HG03175 (cell line): ENCODE measurements at regions not wholly inside any gene's neighbourhood (a gene's known extent, or its start where the extent isn't known, plus 50 kb on each side); places are given as distances from the start of the nearest gene placed in this dataset.
"Not testable (repeated sequence)": the region's sequence is repeated elsewhere in the genome, so short reads cannot be mapped to it uniquely, and the experiment has no call there.

Experiments used
- ATAC-seq: cut with Tn5 transposase; IDR thresholded peaks from one replicate; pipeline ENCODE4 v1.9.1; 2021; ENCODE audit warnings: mild to moderate bottlenecking, moderate library complexity; ENCODE audit not compliant: unreplicated experiment

DNA sequence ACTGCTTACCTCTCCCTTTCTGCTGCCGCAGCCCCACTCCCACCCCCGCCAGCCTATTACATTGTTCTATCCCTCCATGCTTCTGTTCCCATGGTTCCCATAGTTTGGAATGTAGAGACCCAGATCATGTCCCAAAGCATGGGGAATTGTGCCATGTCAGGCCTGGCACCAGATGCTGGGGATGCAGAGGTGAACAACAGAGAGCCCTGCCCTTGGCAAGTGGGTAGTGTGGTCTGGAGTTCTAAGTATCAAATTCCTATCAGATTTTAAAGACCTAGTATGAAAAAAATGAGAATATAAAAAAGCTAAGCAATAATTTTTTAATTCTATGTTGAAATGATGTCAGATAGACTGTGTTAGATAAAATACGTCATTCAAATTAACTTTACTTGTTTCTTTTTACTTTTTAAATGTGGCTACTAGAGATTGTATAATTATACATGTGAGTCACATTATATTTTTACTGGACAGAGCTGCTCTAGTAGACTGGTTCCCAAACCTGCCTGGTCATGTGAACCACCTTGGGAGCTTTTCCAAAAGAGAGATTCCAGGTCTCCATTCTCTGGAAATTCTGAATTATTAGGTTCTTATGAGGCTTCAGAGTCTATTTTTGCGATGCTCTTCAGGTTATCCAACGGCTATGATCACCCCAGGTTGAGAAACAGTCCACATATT, 113.0 kb upstream of the DAB1 start:
- no peak for ATAC-seq

DNA sequence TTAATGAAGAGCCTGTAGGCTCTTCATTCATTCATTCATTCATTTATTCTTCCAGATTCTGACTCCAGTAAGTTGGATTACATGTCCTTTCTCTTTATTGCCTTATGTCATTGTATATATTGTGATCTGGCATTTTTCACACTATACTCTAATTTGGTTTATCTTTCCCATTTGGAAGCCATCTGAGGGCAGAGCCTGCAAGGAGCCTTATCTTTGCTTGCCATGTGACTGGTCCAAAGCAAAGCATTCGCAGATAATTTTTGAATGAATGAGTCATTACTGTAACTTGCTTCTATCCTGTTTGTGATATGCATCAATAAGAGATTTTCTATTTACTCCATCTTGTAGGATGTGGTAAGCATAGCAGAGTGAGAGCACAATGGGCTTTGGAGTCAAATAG, 108.4 kb upstream of the DAB1 start:
- ATAC-seq: no peak

DNA sequence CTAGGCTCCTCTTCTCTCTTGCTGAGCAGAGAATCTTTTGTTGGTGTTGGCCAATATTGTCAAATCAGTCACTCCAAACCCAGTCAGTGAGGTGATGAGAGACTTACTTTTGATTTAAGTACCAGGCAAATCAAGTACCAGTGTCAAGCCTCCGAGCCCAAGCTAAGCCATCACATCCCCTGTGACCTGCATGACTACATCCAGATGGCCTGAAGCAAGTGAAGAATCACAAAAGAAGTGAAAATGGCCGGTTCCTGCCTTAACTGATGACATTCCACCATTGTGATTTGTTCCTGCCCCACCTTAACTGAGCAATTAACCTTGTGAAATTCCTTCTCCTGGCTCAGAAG, 107.0 kb upstream of the DAB1 start:
- not testable (repeated sequence) for ATAC-seq

DNA sequence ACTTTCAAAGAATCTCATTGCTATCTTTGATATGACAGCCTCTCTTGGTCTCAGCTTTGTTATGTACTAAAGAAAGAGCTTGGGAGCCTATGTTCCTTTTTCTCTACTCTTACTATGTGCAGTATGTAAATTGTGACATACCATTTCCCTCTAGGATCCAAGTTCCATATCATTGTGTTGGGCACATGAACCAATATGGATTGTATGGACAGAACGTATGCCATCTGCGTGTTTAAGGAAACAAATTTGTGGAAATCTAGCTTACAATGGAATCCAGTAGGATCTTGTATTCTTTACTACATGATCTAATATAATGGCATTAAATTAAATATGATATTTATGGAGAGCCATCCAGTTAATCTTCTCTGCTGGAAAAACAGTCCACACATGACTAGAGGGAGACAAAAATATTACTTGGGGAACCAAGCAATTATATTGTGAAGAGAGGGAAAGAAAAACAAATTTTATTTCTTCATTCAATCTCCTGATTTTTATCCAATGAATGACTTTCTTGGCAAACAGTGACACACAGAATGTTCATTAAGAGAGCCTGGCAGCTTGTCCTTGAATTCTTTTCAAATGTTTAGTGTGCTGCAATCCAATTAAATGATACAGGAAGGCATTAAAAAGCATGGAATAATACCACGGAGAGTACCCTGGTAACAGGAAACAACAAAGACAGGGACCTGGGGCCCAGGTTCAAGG, 106.5 kb upstream of the DAB1 start:
- no peak for ATAC-seq

DNA sequence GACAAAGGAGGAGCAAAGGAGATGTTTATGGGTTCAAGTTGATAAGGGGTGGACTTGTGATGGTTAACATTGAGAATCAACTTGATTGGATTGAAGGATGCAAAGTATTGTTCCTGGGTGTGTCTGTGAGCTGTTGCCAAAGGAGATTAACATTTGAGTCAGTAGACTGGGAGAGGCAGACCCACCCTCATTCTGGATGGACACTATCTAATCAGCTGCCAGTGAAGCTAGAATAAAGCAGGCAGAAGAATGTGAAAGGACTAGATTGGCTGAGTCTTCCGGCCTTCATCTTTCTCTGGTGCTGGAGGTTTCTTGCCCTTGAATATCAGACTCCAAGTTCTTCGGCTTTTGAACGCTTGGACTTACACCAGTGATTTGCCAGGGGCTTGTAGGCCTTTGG, 98.7 kb upstream of the DAB1 start:
- no peak for ATAC-seq

DNA sequence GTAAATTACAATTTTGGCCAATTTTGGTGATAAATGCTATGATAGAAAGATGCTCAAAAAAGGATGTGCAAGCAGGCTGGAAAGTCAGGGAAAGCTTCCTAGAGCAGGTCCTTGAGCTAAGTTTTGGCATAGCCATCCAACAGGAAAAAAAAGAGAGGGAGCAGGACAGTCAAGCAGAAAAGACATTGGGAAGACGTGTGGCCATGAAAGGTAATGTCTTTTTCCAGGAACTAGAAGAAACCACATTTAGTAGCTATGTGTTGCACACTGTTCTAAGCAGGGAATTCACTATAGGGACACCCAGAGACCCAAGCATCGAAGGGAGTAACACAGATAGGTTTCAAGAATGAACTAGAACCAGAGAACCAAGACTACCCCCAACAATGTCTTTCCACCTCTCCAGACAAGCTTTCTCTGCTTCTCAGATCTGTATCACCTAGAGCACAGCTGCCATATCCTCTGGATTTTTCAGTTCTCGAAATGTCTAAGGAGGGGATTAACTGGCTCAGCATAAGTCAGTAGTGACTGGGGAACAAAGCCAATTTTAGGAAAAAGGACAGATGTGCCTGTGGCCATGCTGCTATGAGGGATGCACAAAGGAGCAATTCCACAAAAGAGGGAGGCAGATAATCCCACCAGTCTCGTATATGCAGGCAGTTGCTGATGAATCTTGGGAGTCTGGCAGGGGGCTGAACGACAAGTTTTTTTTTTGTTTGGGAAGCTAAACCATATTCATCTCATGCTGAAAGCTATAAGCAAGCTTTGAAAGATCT, 97.1 kb upstream of the DAB1 start:
- no peak for ATAC-seq

DNA sequence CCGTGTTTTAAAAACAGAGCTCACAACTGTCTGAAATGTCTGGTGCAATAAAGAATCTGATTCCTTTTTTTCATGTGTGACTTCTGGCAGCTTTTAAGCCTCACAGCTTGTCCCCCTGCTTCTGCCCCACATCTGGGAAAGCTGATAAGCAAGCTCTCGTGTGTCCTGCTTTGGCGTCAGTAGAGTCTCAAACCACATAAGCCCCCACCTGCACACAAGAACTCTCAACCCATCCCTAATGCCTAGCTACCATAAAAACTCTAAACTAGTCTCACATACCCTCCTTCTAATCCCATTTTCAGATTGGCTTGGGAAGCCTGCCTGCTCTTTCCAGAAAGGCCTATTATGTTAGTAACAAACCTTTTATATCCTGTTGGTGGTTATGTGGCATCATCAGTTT, 94.6 kb upstream of the DAB1 start:
- ATAC-seq: no peak

DNA sequence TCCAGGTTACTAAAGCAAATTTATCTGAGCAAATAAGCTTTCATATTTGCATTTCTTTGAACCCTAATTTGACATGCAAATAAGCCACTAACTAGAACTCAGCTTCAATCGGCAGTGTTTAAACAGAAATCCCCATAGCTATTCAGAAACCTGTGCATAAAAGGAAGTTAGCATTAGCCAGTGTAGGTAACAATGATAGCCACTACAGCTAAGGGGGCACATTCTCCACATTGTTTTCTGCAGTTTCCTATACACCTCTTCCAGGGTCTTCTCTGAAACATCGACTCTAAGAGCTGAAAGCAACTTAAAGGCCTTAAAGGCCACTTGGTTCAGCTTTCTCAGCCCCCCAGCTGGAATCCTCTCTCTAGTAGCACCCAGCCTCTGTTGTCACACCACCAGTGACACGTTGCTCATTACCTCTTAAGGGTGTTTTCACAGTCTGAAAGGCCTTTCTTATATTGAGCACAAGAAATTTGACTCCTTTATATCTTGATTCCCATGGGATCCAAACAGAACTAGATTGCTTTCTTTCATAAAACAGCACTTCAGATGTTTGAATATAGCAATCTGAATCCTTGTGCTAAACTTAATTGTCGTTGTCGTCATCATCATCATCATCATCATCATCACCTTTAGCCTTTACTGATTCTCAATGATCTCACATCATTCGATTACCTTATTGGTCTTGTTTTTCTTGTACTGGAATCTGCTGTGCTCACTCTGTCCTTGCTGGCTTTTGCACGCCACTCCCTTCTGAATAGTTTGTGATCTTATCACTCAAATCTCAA, 93.9 kb upstream of the DAB1 start:
- ATAC-seq: no peak

DNA sequence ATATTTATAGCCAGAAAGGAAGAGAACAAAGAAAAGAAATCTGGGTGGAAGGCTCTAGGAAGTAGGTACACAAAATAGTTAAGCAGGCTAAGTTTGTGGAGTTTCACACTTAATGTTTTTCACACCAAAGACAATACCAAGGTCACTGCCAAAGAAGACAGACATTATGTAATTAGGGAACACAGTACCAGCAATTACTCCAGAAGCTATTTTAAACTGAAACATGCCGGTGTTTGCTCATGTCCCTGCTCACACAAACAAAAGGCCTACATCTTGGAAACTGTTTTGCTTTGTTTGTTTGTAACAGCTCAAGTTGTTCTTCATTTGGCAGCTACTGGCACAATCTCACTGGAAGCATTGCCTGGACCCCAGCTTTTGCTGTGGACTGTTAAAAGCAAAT, 88.5 kb upstream of the DAB1 start:
- no peak for ATAC-seq

DNA sequence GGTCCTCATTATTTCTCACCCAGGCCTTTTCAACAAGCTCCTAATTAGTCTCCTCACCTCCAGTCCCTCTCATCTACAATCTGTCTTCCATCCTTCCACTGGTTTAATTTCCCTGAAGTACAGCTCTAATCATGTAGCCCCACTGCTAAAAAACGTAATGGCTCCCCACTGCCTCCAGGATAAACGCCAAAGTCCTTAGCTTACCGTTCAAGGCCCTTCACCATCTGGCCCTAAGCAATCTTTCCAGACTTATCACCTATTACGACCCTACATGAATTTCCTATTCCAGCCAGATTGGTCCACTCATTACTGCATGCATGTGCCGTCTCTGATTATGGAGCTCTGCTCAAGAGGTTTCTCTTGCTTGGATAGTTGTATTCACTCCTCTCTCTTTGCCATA, 83.1 kb upstream of the DAB1 start:
- no peak for ATAC-seq

DNA sequence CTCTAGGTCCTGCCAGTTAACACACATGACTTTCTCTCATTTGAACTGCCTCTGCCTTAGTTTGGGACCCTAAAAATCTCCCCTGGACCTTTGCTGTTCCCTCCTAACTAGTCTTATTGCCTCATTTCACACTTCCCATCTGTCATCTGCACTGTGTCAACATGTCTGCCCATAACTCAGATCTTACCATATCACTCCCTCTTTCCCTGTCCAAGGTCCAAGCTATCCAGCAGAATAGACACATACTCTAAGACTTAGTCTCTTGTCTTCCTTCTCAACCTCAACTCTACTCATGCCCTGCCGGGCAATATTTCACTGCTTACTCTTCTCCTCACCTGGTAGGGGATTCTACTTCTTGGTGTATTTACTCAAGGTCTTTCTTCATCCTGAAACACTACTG, 79.5 kb upstream of the DAB1 start:
- no peak for ATAC-seq

DNA sequence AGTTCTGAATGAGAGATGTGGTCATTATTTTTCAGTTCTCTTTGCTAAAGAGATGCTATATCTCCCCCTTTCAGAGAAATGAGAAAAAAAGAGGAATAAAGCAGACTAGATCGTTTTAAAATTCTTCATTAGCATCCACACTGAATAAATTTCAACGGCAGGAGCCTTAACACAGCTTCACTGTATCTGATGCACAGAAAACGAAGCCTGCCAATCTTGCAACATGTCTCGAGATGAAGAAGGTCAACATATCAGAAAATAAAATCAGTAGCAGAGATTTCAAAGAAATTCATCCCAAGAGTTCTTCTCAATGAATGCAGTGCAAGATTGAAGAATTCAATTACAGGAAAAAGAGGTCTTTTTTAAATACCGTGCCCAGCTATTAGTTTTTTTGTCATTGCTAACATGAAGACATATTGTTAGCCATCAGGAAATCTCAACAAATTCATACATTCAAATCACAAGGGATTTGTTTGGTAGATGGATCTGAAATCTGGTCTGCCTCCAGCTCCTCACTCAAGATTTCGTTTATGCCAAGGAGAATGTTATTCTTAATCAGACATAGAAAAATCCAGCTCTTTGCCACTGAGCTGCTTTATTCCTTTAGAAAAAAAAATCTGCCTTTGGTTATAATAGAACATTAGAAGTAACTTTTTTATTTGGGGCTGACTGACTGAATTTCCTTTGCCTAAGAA, 76.4 kb upstream of the DAB1 start:
- no peak for ATAC-seq

DNA sequence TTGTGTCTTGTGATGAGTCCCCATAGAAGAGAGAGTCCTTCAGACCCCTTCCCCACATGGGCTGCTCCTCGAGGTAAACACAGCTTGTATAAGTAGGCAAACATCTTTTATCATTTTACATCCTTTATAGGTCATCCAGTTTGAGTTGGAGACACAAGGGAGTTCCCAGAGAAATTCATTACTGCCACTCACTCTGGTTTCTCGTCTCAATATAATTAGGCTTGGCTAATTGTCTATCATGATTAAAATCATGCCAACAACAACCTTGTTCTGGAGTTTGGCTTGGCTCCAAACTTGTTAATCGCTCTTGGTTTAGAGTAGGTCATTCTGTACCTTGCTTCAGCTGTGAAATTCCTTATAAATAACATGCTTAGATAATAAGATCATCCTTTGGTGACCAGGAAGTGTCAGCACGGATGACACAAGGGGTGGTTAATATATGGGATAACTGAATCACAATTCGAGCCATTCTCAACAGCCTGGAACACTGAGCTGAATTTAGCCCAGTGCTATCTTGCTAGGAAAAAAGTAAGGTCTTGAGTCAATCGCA, 70.7 kb upstream of the DAB1 start:
- no peak for ATAC-seq

DNA sequence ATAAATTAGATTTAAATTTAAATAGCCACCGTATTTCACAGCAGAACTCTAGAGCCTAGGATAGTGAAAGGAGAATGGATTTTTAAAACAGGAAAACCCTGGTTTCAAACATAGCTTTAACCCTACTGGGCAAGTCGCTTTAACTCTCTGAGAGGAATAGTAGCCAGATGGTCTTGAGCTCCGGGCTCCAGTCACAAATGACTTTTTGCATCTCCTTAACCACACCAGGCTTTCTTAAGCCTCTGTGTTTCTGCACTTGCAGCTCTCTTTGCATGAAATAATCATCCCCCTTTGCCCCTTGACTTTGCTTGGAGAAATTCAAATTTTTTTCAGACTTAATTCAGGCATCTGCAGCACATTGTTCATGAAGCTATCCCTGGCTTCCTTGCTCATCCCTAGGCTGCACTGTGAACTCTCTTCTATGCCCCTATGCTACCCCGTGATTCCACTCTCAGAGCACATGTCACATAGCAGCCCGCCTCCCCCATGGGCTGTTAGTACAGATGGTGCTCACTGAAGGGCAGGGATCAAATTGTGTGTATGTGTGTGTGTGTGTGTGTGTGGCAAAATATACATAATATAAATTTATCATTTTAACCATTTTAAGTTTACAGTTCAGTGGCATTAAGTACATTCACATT, 68.8 kb upstream of the DAB1 start:
- ATAC-seq: no peak

DNA sequence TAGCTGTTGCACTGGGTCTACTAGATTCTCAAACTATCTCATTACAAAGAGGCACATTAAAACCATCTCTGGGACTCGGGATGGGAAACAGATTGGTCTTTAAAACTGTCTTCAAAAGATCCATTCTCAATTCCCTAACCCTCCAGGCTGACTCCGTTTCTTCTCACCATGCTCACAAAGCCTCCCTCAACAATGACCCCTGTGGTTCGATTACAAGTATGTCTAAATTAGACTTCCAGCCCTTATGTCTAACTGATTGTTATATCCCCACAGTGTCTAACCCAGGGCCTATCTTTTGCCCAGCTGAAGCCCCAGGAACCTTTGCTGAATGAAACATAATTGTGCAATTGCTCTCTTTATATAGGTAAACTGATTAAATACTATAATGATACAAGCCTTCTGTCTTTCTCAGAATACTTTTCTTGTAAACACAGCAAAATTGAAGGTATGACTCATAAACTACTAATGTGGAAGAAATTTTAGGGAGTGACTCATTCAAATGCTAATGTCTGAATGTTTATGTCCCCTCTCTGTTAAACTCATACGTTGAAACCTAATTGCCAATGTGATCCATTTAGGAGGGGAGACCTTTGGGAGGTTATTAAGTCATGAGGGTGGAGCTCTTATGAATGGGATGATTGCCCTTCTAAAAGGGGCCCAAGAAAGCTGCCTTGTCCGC, 65.6 kb upstream of the DAB1 start:
- ATAC-seq: no peak

DNA sequence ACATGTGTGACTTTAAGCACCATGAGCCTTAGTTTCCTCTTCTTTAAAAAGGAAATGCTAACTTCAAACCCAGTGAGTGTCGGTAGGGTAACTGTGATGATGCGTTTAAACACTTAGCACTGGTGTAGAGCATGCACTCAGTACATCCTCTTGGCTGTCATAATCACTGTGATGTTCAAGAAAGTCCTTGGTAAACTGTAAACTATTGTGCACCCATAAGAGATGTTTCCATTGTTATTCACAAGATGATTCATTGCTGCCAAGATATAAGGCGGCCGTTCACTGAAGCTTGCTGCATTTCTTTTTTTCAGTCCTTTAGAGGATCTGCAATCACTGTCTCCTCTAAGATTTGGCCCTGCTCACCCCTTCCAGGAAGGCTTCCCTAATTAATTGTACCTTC, 61.8 kb upstream of the DAB1 start:
- ATAC-seq: no peak

DNA sequence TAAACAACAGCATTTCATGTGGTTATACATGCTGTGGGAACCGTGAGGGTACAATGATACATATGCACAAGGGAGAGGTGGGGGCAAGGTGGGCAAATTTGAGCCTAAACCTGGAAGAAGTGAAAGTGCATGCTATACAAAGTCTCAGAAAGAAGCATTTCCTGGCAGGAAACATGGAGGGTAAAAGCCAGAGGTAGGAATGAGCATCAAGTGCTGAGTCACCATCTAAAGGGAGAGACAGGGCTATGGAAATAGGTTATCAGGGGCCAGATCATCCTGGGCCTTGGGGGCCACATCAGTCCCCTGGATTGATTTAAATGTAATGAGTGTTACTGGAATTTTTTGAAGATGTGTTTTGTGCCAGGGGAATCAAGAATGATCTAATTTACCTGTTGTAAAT, 60.1 kb upstream of the DAB1 start:
- no peak for ATAC-seq

DNA sequence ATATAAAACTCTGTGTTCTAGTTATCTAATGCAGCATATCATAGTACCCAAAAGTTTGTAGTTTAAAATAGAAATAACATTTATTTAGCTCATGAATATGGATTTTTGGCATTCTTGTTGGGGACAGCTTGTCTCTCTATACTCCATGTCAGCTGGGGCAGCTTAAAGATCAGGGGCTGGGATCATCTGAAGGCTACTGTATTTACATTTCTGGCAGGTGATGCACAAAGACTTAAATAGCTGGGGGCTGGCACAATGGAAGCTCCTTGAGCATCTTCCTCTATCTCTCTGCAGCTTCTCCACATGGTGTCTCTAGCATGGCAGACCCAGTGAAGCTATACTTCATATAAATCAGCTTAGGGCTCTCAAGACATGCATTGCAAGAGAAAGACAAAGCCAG, 55.6 kb upstream of the DAB1 start:
- ATAC-seq: no peak

DNA sequence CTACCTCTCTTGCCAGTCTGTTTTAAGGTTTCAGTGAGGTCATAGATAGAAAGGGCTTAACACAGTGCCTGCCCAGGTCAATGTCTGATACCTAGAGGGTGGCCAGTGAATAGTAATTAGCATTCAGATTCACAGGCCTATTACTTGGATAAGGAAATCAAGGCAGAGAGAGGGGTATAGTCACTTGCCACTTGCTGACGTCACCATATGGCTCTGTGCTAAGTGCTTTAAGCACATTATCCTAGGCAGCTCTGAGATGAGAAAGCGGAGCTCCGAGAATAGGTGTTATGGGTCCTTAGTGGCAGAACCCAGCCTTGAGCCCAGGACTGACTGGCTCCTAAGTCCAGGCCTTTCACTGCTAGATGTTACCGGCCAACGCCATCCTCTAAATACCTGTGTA, 51.5 kb upstream of the DAB1 start:
- no peak for ATAC-seq
